ENCODE measurements at regions not wholly inside any gene's neighbourhood (a gene's known extent, or its start where the extent isn't known, plus 50 kb on each side); places are given as distances from the start of the nearest gene placed in this dataset.

DNA sequence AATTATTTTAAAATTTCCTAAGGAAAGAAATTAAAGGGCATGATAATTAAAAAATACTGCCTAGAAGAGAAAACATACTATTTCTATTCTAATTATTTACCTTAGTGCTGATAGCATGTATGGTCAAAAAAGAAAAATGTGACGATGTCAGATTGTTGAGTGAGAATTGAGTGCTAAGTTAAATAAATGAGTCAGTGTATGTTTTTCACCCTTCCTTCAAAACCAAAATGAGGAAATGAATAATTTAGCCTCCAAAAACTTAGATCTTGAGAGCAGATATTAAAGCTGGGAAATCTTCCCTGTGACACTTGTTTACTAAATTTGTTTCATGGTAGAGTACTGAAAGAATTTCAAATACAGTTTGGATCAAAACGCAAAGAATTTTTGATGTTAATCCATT lies 58.6 kb upstream of the NYAP2 start:
- DNase-seq (ENCODE audit: low read depth): no peak

DNA sequence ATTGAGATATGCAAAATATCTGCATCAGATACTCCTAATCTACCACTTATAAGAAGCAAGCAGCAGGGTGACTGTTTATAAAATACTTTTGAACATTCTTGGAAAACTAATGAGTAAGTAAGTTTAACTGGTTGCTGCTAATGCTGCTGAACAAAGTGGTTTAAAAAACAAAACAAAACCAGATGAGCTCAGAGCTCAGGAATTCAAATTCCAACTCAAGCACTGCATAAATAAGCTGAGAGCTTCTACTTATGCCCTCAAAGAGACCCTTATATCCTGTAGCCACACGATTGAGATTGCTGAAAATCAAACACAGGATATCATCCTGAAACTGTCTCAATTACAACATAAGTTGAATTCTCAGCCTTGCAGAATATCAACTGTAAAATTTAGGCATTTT lies 62.3 kb upstream of the NYAP2 start:
- DNase-seq (ENCODE audit: low read depth): no peak

DNA sequence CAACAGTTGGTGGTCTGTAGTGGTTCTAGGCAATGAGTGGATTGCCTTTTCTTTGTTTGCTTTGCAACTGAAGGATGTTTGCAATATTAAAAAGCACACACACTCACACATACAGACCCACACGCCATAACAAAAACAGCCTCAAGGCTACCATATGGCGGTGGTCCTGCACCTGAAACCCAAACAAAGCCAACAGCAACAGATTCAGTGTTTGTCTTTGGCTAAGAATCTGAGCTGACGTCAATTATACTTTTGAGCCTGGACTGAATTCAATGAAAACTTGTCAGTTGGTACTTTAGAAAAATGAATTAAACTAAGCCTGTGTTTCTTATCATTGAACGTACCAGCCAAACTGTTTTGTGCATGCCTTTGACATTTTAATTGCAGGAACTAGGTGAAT lies 65.0 kb upstream of the NYAP2 start:
- DNase-seq (ENCODE audit: low read depth): no peak

DNA sequence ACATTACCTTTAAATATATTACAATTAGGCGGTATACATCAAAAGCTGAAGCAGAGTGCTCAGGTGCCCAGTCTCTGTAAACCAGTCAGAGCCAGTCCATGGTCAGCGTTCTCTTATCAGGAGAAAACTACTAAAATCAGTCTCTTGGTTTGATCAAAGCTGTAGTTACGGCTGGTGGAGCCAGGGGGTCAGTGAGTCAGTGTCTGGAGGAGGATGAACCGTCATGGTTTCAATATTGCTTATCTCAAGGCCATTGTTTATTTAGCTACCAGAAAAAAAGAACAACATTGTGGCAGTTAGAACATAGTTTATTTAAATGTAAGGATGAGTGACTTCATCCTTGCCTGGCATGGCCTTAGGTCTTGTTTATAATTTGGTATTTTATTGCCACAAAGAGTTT lies 71.3 kb upstream of the NYAP2 start:
- no peak for DNase-seq (ENCODE audit: low read depth)

DNA sequence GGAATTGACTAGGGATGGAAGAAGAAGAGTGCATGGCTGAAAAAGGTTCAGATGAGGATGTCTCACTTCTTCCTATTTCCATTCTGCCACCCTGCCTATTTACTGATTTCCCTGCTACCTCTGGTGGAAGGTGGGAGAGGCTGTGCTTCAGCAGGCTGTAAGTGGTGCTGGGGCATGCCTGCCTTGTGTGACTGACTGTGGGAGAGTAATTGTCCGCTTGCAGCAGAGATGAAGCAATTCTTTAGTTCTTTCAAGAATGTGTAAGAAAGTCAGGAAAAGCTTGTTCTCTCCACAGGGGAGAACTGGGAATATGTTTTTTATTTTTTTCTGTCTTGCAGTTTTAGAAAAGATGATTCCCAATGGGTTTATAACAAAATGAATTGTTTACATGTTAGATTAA lies 72.5 kb upstream of the NYAP2 start:
- DNase-seq (ENCODE audit: low read depth): no peak

DNA sequence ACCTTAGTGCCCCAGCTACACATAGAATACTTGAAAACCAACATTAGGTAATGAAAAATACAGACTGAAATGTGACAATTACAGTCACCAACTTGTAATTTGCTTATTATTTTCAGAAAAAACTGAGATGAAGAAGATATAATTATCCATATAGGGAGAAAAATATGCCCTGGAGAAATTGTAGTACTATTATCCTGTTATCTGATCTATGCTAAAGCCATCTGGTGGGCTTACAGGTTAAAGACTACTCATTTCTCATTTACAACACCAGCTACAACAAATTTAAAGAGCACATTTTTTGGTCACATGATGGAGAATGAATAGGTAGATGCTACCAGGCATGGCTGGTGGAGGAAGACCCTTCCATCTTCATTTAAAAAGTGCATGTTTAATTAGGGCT lies 79.6 kb upstream of the NYAP2 start:
- no peak for DNase-seq (ENCODE audit: low read depth)

DNA sequence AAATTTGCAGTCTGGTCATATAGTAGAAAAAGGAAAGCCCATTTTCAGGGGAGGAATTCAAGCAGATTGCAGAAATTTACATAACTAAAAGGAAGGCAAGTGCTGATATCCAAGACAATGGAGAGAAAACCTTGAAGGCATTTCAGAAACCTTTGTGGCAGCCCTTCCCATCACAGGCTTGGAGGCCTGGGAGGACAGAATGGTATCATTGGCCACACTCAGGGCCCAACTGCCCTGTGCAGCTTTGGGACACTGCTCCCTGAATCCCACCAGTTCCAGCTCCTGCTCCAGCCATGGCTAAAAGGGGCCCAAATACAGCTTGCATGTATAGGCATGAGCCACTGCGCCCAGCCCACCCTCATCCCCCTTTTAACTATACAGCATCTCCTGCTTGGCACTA lies 81.1 kb upstream of the NYAP2 start:
- no peak for DNase-seq (ENCODE audit: low read depth)

DNA sequence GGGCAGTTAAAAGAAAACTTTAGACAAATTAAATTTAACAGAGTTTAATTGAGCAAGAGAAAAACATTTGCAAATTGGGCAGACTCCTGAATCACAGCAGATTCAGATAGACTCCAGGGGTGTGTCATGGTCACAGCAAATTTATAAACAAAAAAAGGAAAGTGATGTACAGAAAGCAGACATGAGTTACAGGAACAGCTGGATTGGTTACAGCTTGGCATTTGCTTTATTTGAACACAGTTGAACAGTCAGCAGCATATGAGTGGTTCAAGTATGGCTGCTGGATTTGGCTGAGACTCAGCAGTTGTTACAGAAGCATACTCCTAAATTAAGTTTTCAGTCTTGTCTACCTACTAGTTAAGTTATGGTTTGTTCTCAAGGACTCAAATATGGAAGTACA lies 82.3 kb upstream of the NYAP2 start:
- no peak for DNase-seq (ENCODE audit: low read depth)

DNA sequence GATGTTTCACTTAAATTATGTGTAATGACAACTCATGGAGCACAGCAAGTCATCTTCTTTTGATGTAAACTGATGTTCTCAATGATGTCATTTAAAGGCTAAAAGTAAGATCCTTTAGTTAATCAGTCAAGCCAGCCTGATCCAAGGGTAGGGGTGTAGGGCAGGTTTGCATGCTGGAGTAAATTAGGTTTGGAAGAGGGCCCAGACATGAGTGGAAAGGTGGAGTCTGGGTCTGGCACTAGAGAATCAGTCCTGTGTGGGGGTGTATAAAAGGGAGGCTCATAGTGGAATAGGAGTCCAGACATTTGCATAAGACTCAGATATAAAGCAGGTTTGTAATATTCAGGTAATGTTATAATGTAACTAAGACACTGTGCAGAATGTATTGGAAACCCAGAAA lies 88.8 kb upstream of the NYAP2 start:
- no peak for DNase-seq (ENCODE audit: low read depth)

DNA sequence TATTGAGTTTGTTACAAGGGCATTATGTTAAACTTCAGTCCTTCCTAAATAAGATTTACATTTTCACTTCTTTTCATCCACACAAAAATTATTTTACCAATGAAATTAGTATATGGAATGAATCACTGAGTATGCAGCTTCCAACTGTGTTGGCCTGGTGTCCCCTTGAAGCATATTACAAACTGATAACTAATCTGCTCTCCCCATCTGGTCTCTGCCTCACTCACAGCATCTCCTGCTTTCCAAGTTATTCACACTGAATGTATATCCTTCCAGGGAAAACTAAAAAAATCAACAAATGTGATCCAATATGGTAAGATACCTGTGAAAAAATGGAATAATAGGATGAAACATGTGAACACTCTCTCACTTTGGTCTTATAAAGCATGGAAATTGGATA lies 90.0 kb upstream of the NYAP2 start:
- no peak for DNase-seq (ENCODE audit: low read depth)

DNA sequence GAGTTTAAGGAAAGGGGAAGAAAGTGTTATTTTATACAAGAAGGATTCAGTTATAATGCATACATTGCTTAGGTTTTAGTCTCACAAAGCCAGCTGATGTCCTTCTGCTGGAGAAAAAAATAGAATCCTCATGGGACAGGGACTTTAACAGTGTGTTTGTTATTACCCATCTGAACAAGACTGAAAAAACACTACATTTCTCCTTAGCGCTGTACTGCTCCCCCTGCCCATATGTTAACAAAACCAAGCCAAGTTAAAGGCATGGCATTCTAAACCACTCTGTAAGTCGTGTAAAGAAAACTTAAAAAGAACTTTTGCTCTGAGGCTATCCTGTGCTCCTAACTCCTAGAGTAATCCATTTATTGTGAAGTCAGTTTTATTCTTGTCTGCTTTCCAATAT lies 102.6 kb upstream of the NYAP2 start:
- no peak for DNase-seq (ENCODE audit: low read depth)

DNA sequence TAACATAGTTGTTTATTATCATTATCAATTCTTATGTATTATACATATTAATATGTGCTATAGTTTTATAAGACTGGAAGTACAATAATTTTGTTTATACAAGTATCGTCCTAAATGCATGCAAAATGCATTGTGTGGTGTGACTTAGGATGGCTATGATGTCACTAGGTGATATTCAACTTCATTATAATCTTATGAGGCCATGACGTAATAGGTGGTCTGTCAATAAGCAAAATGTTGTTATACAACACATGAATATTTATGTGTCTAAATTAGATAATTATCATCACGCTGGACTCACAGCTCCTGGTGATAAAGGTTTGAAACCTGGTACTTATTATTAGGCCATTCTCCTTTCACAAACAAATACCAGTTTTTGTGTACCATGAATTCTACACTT lies 104.4 kb upstream of the NYAP2 start:
- DNase-seq (ENCODE audit: low read depth): no peak

DNA sequence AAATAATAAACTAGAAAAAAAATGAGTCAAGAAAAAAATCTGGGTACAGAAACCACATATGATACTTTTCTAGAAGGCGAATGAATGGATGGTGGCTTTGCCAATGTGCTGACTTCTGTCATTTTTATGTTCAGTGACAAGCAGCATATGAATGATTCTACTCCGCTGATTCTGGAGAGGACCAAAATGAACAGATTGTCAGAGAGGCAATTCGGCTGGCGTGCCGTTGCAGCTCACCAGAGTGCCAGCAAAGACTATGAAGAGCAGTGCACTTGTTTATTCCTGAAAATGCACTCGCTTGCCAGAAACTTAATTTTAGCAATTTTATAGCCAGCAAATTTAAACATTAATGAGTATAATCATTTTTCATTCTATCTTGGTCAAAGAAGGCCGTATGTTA lies 105.9 kb upstream of the NYAP2 start:
- no peak for DNase-seq (ENCODE audit: low read depth)

DNA sequence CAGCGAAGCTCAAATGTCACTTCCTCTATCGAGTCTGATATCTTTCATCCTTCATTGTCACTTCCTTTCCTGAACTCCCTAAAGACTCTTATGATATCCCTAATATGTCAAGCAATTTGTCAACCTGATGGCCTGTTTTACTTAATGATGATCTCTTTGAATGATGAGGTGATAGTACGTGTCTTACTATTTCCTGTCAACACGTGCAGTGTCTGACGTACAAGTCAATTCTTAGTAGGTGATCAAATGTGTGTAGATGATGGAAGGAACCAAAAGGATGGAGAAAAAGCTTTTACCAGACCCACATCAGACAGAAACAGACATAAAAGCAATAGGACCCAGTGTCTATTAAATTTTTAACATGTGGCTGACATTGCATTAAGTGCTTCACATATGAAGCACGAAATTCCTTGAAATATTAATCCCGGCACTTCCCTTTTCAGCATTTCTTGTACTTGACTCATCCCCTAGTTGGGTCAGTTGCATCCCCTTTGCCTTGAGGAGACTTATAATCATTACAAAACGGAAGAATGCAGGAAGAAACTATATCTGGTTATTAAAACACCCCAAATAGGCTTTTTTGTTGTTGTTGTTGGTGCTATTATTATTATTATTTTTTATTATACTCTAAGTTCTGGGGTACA lies 108.6 kb upstream of the NYAP2 start:
- no peak for DNase-seq (ENCODE audit: low read depth)

DNA sequence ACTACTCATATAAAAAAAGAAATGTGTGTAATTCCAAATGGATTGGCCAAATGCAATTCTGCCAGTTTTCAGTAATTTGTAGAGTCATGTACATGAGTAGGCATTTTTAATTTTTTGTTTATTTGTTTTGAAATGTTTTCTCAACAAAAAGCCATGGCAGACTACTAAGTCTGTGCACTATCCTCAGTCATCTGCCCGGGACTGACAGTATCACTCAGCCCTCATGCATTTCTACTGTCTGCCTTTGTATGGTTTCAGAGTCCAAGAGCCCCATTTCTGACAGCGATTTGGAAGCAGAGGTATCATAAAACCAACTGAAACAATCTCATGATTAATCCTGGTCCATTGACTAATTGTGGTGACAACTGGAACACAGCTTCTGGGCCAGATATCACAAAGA lies 109.9 kb upstream of the NYAP2 start:
- no peak for DNase-seq (ENCODE audit: low read depth)

DNA sequence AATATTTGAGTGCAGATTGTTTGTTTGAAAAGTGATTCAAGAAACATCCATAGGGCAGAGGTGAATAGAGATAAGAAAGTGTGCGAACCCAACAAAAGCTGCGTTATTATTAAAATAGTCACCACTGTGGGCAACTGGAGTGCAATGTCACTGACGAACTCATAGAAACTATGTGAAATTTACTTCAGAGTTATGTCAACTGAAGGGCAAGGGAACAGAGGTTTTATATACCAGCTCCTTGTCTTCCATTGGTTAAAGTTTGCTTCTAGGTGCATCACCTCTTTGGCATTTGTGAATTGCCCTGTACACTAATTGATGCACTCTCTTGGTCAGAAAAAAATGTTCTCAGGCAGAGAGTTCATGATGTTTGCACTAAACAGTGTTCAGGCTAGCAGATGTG lies 110.5 kb upstream of the NYAP2 start:
- no peak for DNase-seq (ENCODE audit: low read depth)

DNA sequence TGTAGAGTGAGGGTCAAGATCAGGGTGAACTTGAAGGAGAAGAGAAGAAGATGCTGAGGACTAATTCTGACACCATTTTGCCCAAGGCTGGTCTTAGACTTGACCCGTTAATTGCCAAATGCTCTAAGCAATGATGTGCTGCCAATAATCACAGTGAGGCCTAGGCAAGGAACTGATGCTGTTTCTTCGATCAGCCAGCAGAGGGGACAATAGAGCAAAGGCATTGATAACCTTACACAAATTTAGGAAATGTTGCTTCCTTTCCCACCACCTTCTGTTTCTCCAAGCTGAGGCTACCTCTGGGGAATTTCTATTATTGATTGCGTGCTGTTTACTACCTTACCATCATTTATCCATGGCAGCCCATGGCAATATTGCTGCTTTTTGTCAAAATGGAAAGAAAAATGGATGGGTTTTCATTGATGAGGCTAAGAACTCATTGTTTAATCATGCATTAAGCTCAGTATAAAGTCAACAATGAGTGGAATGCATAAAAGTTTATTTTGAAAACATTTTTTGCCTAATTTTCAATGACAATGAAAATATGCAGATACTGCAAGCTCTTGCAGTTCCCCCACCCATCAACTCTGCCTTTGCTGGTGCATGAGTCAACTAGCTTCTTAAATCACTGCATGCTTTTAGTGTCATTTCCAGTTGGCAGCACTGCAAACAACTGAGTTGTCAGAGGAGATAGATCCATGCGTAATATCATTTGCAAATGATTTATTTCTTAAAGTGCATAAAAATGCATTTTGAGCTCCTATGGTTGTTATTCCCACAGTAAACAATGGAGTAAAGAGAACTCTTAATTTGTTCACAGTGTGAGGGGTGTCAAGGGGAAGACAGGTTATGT lies 116.4 kb upstream of the NYAP2 start:
- no peak for DNase-seq (ENCODE audit: low read depth)

DNA sequence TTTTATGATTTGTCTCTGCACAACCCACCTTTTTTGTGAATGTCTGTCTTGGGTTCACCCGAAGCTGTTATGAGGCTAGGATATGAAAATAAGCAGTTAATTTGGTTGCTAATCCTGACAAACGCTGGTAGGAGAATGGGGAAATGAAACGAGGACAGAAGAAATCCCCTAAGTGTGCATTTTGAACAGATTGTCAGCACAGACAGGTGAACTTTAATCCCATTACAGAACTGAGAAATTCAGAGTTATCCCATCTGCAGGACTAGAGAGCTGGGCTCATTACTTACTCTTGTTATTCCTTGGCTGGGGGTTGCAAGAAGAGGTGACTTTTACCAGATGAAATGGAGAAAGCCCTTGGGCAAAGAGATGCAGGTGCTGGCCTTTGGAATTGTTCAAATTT lies 123.3 kb upstream of the NYAP2 start:
- no peak for DNase-seq (ENCODE audit: low read depth)

DNA sequence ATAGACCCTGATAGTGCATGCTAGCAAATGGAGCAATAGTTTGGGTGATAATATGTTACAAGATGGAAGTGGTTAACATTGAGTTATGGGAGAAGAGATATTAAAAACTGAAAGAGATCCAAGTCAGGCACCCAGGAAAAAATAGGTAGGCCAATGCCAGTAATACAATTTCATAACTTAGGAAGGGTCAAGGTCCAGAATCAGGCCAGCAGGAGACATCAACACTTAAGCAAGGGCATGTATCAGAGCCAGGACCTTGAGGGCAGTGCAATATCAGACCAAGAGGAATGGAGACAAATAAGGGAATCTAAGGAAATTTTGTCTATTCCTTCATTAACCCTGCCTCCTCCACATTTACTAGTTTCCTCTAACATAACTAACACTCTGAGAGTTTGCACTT lies 124.1 kb upstream of the NYAP2 start:
- no peak for DNase-seq (ENCODE audit: low read depth)

DNA sequence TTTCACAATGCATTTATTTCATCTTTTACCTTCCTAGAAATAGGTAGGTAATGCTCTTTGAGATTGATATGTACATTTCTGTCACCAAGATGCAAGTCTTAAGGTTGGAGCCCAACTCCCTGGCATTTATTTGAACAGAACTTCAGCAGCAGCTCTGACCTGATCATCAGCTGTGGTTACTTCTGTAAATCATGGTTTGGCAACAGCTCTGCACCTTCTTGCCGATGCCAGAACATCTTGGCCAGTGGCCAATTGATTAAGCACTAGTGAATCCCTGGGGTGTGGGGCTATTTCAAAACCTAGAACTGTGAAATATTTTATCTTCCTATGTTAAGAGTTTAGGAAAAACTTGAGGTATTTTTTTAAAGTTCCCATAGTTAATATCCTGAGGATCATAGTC lies 124.8 kb upstream of the NYAP2 start:
- no peak for DNase-seq (ENCODE audit: low read depth)

DNA sequence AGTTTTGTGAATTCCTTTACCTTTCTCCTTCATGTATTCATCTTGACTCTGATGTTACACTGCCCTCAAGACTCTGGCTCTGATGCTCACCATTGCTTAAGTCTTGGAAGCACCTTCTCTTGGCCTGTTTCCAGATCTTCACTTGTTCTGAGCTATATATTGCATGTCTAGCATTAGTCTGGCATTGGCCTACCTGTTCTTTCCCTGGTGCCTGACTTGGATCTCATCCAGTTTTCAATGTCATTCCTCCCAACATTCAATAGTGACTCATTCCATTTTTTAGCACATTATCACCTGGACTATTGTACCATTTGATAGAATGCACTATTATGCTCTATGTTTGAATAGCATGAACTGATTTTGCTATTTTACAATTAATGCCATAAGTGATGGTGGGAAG lies 127.3 kb upstream of the NYAP2 start:
- no peak for DNase-seq (ENCODE audit: low read depth)

DNA sequence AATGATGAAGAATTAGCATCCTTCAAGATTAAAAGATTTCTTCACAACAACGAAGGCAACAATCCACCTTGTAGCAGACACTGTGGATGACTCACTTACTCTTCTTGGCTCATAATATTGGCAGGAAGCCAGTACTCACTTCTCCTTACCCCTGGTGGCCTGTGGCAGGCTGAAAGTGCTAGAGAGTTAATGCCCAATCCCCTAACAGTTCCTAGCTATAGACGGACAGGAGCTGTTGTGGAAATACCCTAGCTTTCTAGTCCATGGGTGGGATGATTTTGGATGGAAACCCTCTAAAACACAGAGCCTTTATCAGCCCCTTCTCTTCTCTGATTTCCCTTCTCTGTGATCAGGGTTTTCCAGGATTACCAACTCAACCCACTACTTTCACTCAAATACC lies 128.6 kb upstream of the NYAP2 start:
- no peak for DNase-seq (ENCODE audit: low read depth)

DNA sequence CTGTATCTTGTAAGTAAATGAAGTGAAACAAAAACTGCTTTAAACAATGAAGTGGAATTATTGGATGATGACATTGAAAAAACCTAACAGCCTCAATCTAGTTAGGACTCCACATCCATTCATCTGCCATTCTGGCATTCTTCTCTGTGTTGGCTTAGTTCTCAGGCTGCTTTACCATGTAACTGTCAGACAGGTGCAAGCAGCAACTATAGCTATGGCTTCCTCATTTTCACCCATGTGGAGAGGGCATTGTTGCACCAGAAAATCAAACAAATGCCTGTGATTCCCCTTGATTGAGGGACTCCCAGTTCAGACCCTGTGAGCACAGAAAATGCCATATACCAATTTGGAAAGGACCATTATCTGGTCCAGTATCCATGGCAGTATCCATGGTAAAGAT lies 129.5 kb upstream of the NYAP2 start:
- DNase-seq (ENCODE audit: low read depth): no peak

DNA sequence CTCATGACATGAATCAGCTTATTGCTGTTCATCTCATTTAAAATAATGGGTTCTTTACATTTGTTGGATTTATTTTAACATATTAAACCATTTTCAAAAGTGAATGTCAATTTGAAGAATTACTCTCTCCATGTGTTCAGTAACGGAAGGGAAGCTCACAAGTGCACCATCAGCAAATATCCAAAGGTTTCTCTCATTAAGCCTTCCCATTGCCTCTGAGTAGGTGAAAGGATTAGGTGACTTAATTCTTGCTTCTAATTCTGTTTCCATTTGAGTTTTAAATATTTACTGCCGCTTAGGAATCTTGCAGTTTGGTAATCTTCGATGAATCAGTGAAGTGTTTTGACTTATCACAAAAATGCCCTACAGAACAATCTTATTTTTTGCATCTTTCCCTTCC lies 145.1 kb upstream of the NYAP2 start:
- DNase-seq (ENCODE audit: low read depth): no peak

All from stimulated activated CD4-positive, alpha-beta T cell treated with anti-CD3 and anti-CD28 coated beads, Interleukin-2, amount 100 ng/mL, for 4 hours (primary cell).